Smooth muscle cell (in vitro differentiated cells): ENCODE measurements at regions not wholly inside any gene's neighbourhood (a gene's known extent, or its start where the extent isn't known, plus 50 kb on each side); places are given as distances from the start of the nearest gene placed in this dataset.
"Not testable (repeated sequence)": the region's sequence is repeated elsewhere in the genome, so short reads cannot be mapped to it uniquely, and the experiment has no call there.

Experiments
- DNase-seq: peaks from one replicate; lab custom pipeline; 2025; ENCODE audit not compliant: unreplicated experiment; lab: John Stamatoyannopoulos, UW
- H2AFZ ChIP-seq: fragments of 200-600 bp; sonication (generic); 2 replicates; pipeline ENCODE4 v1.6.0; 2016; ENCODE audit warnings: antibody characterized with exemption, low read depth, mild to moderate bottlenecking
- H3F3A ChIP-seq: fragments of 200-600 bp; sonication (generic); 2 replicates; pipeline ENCODE4 v1.6.0; 2017; ENCODE audit warnings: antibody characterized with exemption, low read depth
- H3K27ac ChIP-seq: fragments of 200-600 bp; sonication (generic); 2 replicates; pipeline ENCODE4 v1.5.1; 2016; ENCODE audit warnings: low read depth, mild to moderate bottlenecking
- H3K27me3 ChIP-seq: fragments of 200-600 bp; sonication (generic); 2 replicates; pipeline ENCODE4 v1.6.1; 2016; ENCODE audit warnings: low read depth, mild to moderate bottlenecking
- H3K36me3 ChIP-seq: fragments of 200-600 bp; sonication (generic); 2 replicates; pipeline ENCODE4 v1.5.1; 2016; ENCODE audit warnings: low read depth
- H3K4me1 ChIP-seq: fragments of 200-600 bp; sonication (generic); 2 replicates; pipeline ENCODE4 v1.5.1; 2016; ENCODE audit warnings: low read depth
- H3K4me2 ChIP-seq: fragments of 200-600 bp; sonication (generic); 2 replicates; pipeline ENCODE4 v1.6.0; 2016; ENCODE audit warnings: mild to moderate bottlenecking
- H3K4me3 ChIP-seq: fragments of 200-600 bp; sonication (generic); 2 replicates; pipeline ENCODE4 v1.5.1; 2016; ENCODE audit warnings: mild to moderate bottlenecking
- H3K79me2 ChIP-seq: fragments of 200-600 bp; sonication (generic); 2 replicates; pipeline ENCODE4 v1.6.0; 2016; ENCODE audit warnings: low read depth, mild to moderate bottlenecking
- H3K9ac ChIP-seq: fragments of 200-600 bp; sonication (generic); 2 replicates; pipeline ENCODE4 v1.6.0; 2016; ENCODE audit warnings: low read depth
- H3K9me3 ChIP-seq: fragments of 200-600 bp; sonication (generic); replicated peaks from 2 replicates; pipeline ENCODE4 v1.5.1; 2016; ENCODE audit warnings: low read depth
- H4K20me1 ChIP-seq: fragments of 200-600 bp; sonication (generic); 2 replicates; pipeline ENCODE4 v1.6.0; 2016; ENCODE audit warnings: low read depth
- WGBS: methylation state at CpG from one replicate; pipeline ENCODE4 v1.1.7; 2016; ENCODE audit warnings: low lambda C conversion rate; 5-methylcytosine and 5-hydroxymethylcytosine counted together
- TF ChIP-seq, protein P1 (sequence below): fragments of 200-600 bp; sonication (generic); IDR thresholded peaks from 2 replicates; pipeline ENCODE4 v1.5.1; 2017; ENCODE audit warnings: borderline replicate concordance, mild to moderate bottlenecking, antibody characterized with exemption; ENCODE audit not compliant: insufficient read depth, poor library complexity, severe bottlenecking

DNA sequence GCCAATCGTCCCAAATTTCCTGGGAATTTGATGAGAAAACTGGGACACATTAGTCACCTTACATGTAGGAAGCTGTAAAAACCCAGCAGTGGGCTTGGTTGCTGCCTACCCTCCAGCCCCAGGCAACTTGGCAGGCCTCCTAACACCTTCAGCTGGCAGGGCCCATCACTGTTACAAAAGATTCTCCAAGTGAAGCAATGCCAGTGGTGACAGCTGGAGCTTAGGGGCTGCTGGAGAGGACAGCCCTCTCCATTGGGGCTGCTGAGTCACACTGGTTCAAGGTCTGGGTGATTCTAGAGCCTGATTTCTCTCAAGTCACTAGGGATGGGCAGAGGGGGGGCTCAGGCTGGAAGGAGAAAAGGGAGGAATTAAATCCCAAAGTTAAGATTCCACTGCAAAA is 180.6 kb downstream of the COPRS start:
- Histone ChIP-seq H3K4me1 (no peaks in the 10 kb centered on the region), H3F3A (peaks cover 7% of the 10 kb centered on the region), H3K36me3 (no peaks in the 10 kb centered on the region), H3K4me2 (peak overlapping the region; percentile 45), H3K4me3 (no peak overlapping the region), H2AFZ (no peak overlapping the region), H3K9ac (no peak overlapping the region), H3K79me2 (no peaks in the 10 kb centered on the region), H4K20me1 (no peaks in the 10 kb centered on the region), H3K27me3 (no peaks in the 10 kb centered on the region), H3K27ac (peak overlapping the region; percentile 6), H3K9me3 (no peaks in the 10 kb centered on the region)
- TF ChIP-seq, protein P1, sequence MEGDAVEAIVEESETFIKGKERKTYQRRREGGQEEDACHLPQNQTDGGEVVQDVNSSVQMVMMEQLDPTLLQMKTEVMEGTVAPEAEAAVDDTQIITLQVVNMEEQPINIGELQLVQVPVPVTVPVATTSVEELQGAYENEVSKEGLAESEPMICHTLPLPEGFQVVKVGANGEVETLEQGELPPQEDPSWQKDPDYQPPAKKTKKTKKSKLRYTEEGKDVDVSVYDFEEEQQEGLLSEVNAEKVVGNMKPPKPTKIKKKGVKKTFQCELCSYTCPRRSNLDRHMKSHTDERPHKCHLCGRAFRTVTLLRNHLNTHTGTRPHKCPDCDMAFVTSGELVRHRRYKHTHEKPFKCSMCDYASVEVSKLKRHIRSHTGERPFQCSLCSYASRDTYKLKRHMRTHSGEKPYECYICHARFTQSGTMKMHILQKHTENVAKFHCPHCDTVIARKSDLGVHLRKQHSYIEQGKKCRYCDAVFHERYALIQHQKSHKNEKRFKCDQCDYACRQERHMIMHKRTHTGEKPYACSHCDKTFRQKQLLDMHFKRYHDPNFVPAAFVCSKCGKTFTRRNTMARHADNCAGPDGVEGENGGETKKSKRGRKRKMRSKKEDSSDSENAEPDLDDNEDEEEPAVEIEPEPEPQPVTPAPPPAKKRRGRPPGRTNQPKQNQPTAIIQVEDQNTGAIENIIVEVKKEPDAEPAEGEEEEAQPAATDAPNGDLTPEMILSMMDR = no peak
- DNase-seq = no peak
- WGBS = 56% methylated on average over 1 of the region's 1 CpG

DNA sequence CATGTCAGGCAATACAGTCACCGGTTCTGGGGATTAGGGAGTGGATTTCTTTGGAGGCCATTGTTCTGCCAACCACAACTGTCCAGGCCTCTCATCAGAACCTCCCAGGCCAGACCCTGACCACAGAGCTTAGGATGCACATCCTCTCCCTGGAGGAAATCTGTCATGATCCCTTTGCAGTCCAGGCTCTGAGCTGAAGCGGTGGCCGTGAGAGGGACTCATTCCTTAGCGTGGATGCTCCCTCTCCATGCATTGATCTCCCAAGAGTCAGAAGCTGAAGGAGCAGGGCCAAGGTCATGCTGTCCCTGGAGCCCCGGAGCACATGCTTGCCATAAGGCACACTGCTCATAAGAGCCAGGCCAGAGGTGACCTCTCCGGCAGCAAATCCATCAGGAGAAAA is 181.4 kb downstream of the COPRS start:
- no peak overlapping the region for H2AFZ ChIP-seq
- 74% methylated on average over 6 of the region's 6 CpGs for WGBS

DNA sequence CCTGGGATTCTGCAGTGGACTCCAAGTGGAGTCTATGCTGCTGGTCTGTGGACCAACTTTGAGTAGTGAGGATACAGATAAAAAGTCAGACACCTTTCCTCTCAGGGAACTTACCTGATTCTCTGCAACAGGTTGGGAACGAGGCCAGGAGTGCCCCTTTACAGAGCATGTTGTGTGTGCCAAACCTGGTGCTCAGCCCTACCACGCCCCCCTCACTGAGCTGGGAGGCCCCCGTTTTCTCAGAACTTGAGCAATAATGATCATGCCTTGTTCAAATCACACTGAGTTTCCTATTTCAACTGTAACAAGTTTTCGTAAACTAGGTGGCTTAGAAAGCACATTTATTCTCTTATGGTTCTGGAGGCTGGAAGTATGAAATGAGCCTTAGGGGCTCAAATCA is 182.0 kb downstream of the COPRS start:
- no peak overlapping the region for H3K4me2 ChIP-seq
- H3K4me3 ChIP-seq = no peak overlapping the region
- TF ChIP-seq, protein P1 = no peak
- no peaks in the 10 kb centered on the region for H3K79me2 ChIP-seq
- DNase-seq = no peak
- H3K27me3 ChIP-seq = no peaks in the 10 kb centered on the region
- no peak overlapping the region for H2AFZ ChIP-seq
- H3K27ac ChIP-seq = no peak overlapping the region
- peaks cover 9% of the 10 kb centered on the region for H3F3A ChIP-seq
- 94% methylated on average over 4 of the region's 4 CpGs for WGBS
- no peaks in the 10 kb centered on the region for H3K9me3 ChIP-seq
- H4K20me1 ChIP-seq = no peaks in the 10 kb centered on the region
- no peaks in the 10 kb centered on the region for H3K36me3 ChIP-seq
- no peak overlapping the region for H3K9ac ChIP-seq
- no peaks in the 10 kb centered on the region for H3K4me1 ChIP-seq

More for the DNA sequence above, 181.4 kb downstream of the COPRS start:
- no peak overlapping the region for H3K9ac ChIP-seq
- H3K79me2 ChIP-seq = no peaks in the 10 kb centered on the region
- no peaks in the 10 kb centered on the region for H4K20me1 ChIP-seq
- no peak overlapping the region for H3K4me2 ChIP-seq
- no peak overlapping the region for H3K4me3 ChIP-seq
- TF ChIP-seq, protein P1 = no peak
- peaks cover 9% of the 10 kb centered on the region for H3F3A ChIP-seq
- H3K36me3 ChIP-seq = no peaks in the 10 kb centered on the region
- no peaks in the 10 kb centered on the region for H3K27me3 ChIP-seq
- no peaks in the 10 kb centered on the region for H3K9me3 ChIP-seq
- H3K27ac ChIP-seq = no peak overlapping the region
- no peaks in the 10 kb centered on the region for H3K4me1 ChIP-seq
- DNase-seq = no peak

DNA sequence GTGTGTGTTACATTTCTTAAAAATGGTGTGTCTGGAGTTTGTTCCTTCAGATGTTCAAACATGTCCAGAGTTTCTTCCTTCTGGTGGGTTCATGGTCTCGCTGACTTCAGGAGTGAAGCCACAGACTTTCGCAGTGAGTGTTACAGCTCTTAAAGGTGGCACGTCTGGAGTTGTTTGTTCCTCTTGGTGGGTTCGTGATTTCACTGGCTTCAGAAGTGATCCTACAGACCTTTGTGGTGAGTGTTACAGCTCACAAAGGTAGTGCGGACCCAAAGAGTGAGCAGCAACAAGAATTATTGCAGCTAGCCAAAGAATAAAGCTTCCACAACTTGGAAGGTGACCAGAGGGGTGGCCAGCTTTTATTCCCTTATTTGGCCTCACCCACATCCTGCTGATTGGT is 183.7 kb downstream of the COPRS start:
- not testable (repeated sequence) for H3K4me2 ChIP-seq, H3K27me3 ChIP-seq, H3K4me3 ChIP-seq, H3K27ac ChIP-seq, H3K9me3 ChIP-seq, DNase-seq, H3F3A ChIP-seq, H3K9ac ChIP-seq, H2AFZ ChIP-seq, H3K79me2 ChIP-seq, H3K4me1 ChIP-seq, H3K36me3 ChIP-seq, H4K20me1 ChIP-seq
- 90% methylated on average over 5 of the region's 5 CpGs for WGBS
